ENCODE measurements at regions not wholly inside any gene's neighbourhood (a gene's known extent, or its start where the extent isn't known, plus 50 kb on each side); places are given as distances from the start of the nearest gene placed in this dataset.

- TF ChIP-seq, protein P1, sequence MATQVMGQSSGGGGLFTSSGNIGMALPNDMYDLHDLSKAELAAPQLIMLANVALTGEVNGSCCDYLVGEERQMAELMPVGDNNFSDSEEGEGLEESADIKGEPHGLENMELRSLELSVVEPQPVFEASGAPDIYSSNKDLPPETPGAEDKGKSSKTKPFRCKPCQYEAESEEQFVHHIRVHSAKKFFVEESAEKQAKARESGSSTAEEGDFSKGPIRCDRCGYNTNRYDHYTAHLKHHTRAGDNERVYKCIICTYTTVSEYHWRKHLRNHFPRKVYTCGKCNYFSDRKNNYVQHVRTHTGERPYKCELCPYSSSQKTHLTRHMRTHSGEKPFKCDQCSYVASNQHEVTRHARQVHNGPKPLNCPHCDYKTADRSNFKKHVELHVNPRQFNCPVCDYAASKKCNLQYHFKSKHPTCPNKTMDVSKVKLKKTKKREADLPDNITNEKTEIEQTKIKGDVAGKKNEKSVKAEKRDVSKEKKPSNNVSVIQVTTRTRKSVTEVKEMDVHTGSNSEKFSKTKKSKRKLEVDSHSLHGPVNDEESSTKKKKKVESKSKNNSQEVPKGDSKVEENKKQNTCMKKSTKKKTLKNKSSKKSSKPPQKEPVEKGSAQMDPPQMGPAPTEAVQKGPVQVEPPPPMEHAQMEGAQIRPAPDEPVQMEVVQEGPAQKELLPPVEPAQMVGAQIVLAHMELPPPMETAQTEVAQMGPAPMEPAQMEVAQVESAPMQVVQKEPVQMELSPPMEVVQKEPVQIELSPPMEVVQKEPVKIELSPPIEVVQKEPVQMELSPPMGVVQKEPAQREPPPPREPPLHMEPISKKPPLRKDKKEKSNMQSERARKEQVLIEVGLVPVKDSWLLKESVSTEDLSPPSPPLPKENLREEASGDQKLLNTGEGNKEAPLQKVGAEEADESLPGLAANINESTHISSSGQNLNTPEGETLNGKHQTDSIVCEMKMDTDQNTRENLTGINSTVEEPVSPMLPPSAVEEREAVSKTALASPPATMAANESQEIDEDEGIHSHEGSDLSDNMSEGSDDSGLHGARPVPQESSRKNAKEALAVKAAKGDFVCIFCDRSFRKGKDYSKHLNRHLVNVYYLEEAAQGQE (IDR thresholded peaks at IDR 0.05): no peak
Measured at GRCh38 chrX:110435196-110435595, 76.5 kb downstream of the RTL9 start (continued).

GRCh38 chrX:110436523-110436922, 77.9 kb downstream of the RTL9 start:
- no peak for DNase-seq (ENCODE audit: low spot score)
- H3K9me3 ChIP-seq (ENCODE audit: control insufficient read depth in 4 of 4, low read length in 3 of 4): no peaks in the 10 kb centered on the region
- no peak overlapping the region for H3K27ac ChIP-seq (ENCODE audit: low read depth in 1 of 2, low read length in 2 of 2)
- H3K27me3 ChIP-seq (ENCODE audit: control insufficient read depth in 4 of 4, insufficient read depth in 4 of 4, low read length in 3 of 4): no peaks in the 10 kb centered on the region
- peaks cover 1 to 49% (median 34%) of the 10 kb centered on the region in 4 donors for H3K4me1 ChIP-seq (ENCODE audit: control insufficient read depth in 4 of 4, insufficient read depth in 4 of 4, low read length in 3 of 4)
- TF ChIP-seq HNF4A (conservative IDR thresholded peaks at IDR 0.05): no peak
- TF ChIP-seq TAF1 (conservative IDR thresholded peaks at IDR 0.05): no peak
- no peaks in the 10 kb centered on the region for H3K36me3 ChIP-seq (ENCODE audit: control insufficient read depth in 4 of 4, insufficient read depth in 3 of 4, low read depth in 1 of 4, low read length in 3 of 4)
- H3K4me3 ChIP-seq (ENCODE audit: low read depth in 1 of 3, low read length in 3 of 3): no peak overlapping the region
- H3K9ac ChIP-seq (ENCODE audit: low read depth in 1 of 2, low read length in 2 of 2): no peak overlapping the region

- TF ChIP-seq GABPA (IDR thresholded peaks at IDR 0.05 in 1 of 2, conservative IDR thresholded peaks at IDR 0.05 in 1 of 2): no peak
- no peak for TF ChIP-seq RAD21 (IDR thresholded peaks at IDR 0.05)
- TF ChIP-seq MAX (IDR thresholded peaks at IDR 0.05): no peak
- TF ChIP-seq SP1 (IDR thresholded peaks at IDR 0.05): no peak
- TF ChIP-seq RXRA (IDR thresholded peaks at IDR 0.05): no peak
- TF ChIP-seq JUND (IDR thresholded peaks at IDR 0.05): no peak
- TF ChIP-seq, protein P1 (IDR thresholded peaks at IDR 0.05): no peak
- TF ChIP-seq, protein P2, sequence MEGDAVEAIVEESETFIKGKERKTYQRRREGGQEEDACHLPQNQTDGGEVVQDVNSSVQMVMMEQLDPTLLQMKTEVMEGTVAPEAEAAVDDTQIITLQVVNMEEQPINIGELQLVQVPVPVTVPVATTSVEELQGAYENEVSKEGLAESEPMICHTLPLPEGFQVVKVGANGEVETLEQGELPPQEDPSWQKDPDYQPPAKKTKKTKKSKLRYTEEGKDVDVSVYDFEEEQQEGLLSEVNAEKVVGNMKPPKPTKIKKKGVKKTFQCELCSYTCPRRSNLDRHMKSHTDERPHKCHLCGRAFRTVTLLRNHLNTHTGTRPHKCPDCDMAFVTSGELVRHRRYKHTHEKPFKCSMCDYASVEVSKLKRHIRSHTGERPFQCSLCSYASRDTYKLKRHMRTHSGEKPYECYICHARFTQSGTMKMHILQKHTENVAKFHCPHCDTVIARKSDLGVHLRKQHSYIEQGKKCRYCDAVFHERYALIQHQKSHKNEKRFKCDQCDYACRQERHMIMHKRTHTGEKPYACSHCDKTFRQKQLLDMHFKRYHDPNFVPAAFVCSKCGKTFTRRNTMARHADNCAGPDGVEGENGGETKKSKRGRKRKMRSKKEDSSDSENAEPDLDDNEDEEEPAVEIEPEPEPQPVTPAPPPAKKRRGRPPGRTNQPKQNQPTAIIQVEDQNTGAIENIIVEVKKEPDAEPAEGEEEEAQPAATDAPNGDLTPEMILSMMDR (IDR thresholded peaks at IDR 0.05; ENCODE audit: low read depth, low read length, missing input control): no peak
- no peak for TF ChIP-seq FOXA2 (IDR thresholded peaks at IDR 0.05)
- no peak for TF ChIP-seq NR2F2 (IDR thresholded peaks at IDR 0.05)
- no peak for TF ChIP-seq HNF4G (IDR thresholded peaks at IDR 0.05)
- TF ChIP-seq EGR1 (IDR thresholded peaks at IDR 0.05; ENCODE audit: low read depth in 2 of 2): no peak
- no peak for TF ChIP-seq FOXA1 (IDR thresholded peaks at IDR 0.05)
- no peak for TF ChIP-seq TAF1 (conservative IDR thresholded peaks at IDR 0.05)
- TF ChIP-seq HNF4A (conservative IDR thresholded peaks at IDR 0.05): no peak
- TF ChIP-seq ATF3 (IDR thresholded peaks at IDR 0.05): no peak
- TF ChIP-seq YY1 (IDR thresholded peaks at IDR 0.05): no peak
- TF ChIP-seq, protein P3, sequence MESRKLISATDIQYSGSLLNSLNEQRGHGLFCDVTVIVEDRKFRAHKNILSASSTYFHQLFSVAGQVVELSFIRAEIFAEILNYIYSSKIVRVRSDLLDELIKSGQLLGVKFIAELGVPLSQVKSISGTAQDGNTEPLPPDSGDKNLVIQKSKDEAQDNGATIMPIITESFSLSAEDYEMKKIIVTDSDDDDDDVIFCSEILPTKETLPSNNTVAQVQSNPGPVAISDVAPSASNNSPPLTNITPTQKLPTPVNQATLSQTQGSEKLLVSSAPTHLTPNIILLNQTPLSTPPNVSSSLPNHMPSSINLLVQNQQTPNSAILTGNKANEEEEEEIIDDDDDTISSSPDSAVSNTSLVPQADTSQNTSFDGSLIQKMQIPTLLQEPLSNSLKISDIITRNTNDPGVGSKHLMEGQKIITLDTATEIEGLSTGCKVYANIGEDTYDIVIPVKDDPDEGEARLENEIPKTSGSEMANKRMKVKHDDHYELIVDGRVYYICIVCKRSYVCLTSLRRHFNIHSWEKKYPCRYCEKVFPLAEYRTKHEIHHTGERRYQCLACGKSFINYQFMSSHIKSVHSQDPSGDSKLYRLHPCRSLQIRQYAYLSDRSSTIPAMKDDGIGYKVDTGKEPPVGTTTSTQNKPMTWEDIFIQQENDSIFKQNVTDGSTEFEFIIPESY (IDR thresholded peaks at IDR 0.05): no peak
- Histone ChIP-seq H3K4me1 (ENCODE audit: control insufficient read depth in 4 of 4, insufficient read depth in 4 of 4, low read length in 3 of 4) (peaks cover 1 to 59% (median 40%) of the 10 kb centered on the region in 4 donors), H3K9ac (ENCODE audit: low read depth in 1 of 2, low read length in 2 of 2) (no peak overlapping the region), H3K27ac (ENCODE audit: low read depth in 1 of 2, low read length in 2 of 2) (no peak overlapping the region), H3K36me3 (ENCODE audit: control insufficient read depth in 4 of 4, insufficient read depth in 3 of 4, low read depth in 1 of 4, low read length in 3 of 4) (no peaks in the 10 kb centered on the region), H3K9me3 (ENCODE audit: control insufficient read depth in 4 of 4, low read length in 3 of 4) (no peaks in the 10 kb centered on the region), H3K27me3 (ENCODE audit: control insufficient read depth in 4 of 4, insufficient read depth in 4 of 4, low read length in 3 of 4) (no peaks in the 10 kb centered on the region), H3K4me3 (ENCODE audit: low read depth in 1 of 3, low read length in 3 of 3) (no peak overlapping the region)
- WGBS: 90% methylated on average over 2 of the region's 2 CpGs
- DNase-seq (ENCODE audit: low spot score): no peak
Measured at GRCh38 chrX:110437686-110438085, 79.0 kb downstream of the RTL9 start.
